ENCODE measurements at regions not wholly inside any gene's neighbourhood (a gene's known extent, or its start where the extent isn't known, plus 50 kb on each side); places are given as distances from the start of the nearest gene placed in this dataset.

- dilution Hi-C loops (cut with MboI; ENCODE audit: extremely low pct_ligation_motif_present, low sequenced_read_pairs): no loop called here
- no TSS peak for BruUV-seq (replicated peaks)
- no peak for FAIRE-seq
Observed at GRCh38 chr9:80213613-80214012, 641.8 kb downstream of the TLE4 start.

More at GRCh38 chr9:80213613-80214012, 641.8 kb downstream of the TLE4 start:
- ChIA-PET POLR2A (no interaction called here), CTCF (no interaction called here)
- H3K79me2 ChIP-seq (ENCODE audit: control insufficient read depth, insufficient read depth, low read length): no peaks in the 10 kb centered on the region
- no peak overlapping the region for H3K27ac ChIP-seq (ENCODE audit: insufficient read depth, low read depth, low read length)
- no peak overlapping the region for H3K4me3 ChIP-seq (replicated peaks in 1 of 3; ENCODE audit: insufficient read depth in 1 of 3, low read depth in 1 of 3, low read length in 3 of 3)
- H3K4me1 ChIP-seq (ENCODE audit: control insufficient read depth, extremely low read depth, insufficient read depth, low read length): no peaks in the 10 kb centered on the region
- H4K20me1 ChIP-seq (replicated peaks; ENCODE audit: control insufficient read depth, extremely low read depth, insufficient read depth, low read length): no peaks in the 10 kb centered on the region
- no peaks in the 10 kb centered on the region for H3K27me3 ChIP-seq (ENCODE audit: control insufficient read depth in 2 of 2, insufficient read depth in 2 of 2, low read length in 2 of 2)
- no peaks in the 10 kb centered on the region for H3K36me3 ChIP-seq (ENCODE audit: control insufficient read depth in 2 of 2, extremely low read depth in 1 of 2, insufficient read depth in 2 of 2, low read length in 2 of 2)
- intact Hi-C loops (cut with micrococcal nuclease): no loop called here
- no peaks in the 10 kb centered on the region for H3K9me1 ChIP-seq (replicated peaks; ENCODE audit: control insufficient read depth, extremely low read depth, insufficient read depth, low read length)
- TF ChIP-seq POLR2A (IDR thresholded peaks at IDR 0.05; ENCODE audit: low read depth, low read length): no peak
- no peak for TF ChIP-seq POLR2AphosphoS5 (IDR thresholded peaks at IDR 0.05; ENCODE audit: insufficient read depth, low read depth, low read length)
- no peak for TF ChIP-seq CTCF (IDR thresholded peaks at IDR 0.05; ENCODE audit: extremely low read depth in 1 of 2, insufficient read depth in 1 of 2, low read depth in 1 of 2, low read length in 2 of 2)
- TF ChIP-seq JUN (IDR thresholded peaks at IDR 0.05; ENCODE audit: borderline replicate concordance, insufficient read depth, insufficient read length, low read depth): no peak
- no peak for TF ChIP-seq MAX (IDR thresholded peaks at IDR 0.05; ENCODE audit: insufficient read depth, insufficient read length)
- no peak for TF ChIP-seq FOS (IDR thresholded peaks at IDR 0.05; ENCODE audit: borderline replicate concordance, insufficient read depth, low read length)
- TF ChIP-seq EZH2 (IDR thresholded peaks at IDR 0.05; ENCODE audit: borderline replicate concordance, low read depth, low read length, severe bottlenecking): no peak
- no peak for TF ChIP-seq MYC (IDR thresholded peaks at IDR 0.05; ENCODE audit: low read depth, low read length)
- no peak for TF ChIP-seq GATA2 (IDR thresholded peaks at IDR 0.05; ENCODE audit: insufficient read depth, insufficient read length, low read depth, low read length)
- no peak overlapping the region for H2AFZ ChIP-seq (ENCODE audit: low read depth, low read length)
- no peak overlapping the region for H3K4me2 ChIP-seq (ENCODE audit: insufficient read depth, low read length)
- no peak overlapping the region for H3K9ac ChIP-seq (replicated peaks; ENCODE audit: extremely low read depth, insufficient read depth, low read length)
- H3K9me3 ChIP-seq (replicated peaks; ENCODE audit: control insufficient read depth, insufficient read depth, low read length): no peaks in the 10 kb centered on the region
- no peak for DNase-seq (ENCODE audit: low read depth, low spot score)
